ENCODE measurements at regions not wholly inside any gene's neighbourhood (a gene's known extent, or its start where the extent isn't known, plus 50 kb on each side); places are given as distances from the start of the nearest gene placed in this dataset.

DNA sequence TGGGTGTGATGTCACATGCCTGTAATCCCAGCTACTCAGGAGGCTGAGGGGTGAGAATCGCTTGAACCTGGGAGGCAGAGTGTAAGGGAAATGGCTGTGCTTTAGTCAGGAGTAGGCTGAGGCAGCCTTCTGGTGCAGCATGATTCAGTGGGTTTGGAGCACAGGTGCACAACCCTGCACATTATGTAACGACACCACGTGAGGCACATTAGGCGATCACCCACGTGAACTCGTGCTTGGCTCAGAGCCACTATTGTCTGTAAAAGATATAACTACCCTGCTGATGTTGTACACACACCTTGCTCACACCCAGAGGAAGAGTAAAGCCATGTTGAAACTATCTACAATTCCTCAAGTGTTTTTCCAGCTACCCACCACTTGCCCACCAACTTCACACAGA lies 54.8 kb upstream of the ZC3H15 start:
- DNase-seq (ENCODE audit: low read depth in 4 of 4, low spot score in 3 of 4) = no peak

DNA sequence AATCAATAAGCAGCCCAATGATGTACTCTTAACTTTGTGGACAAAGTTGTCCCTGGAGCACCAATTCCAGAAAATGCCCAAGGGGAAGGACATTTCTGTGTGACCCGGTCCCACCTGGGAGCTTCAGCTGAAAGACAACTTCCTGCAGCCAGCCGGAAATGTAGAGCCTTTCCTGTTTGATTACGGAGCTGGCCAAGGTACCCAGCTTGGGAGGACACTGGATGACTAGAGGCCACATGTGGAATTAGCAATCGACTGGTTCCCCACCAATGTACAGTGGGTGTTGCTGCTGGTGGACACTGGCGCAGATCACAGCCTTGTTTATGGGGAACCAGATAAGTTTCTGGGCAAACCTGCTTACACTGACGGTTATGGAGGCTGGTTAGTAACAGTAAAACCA lies 53.0 kb upstream of the ZC3H15 start:
- no peak for DNase-seq (ENCODE audit: low read depth in 4 of 4, low spot score in 3 of 4)

- DNase-seq (ENCODE audit: low read depth in 4 of 4, low spot score in 3 of 4) = no peak
Measured at GRCh38 chr2:186433777-186434432, 52.2 kb upstream of the ZC3H15 start.

All from right renal pelvis (tissue), 4 donors.